Kidney (tissue), 13 donors: ENCODE measurements at regions not wholly inside any gene's neighbourhood (a gene's known extent, or its start where the extent isn't known, plus 50 kb on each side); places are given as distances from the start of the nearest gene placed in this dataset.
A peak's percentile ranks its signal among the peaks of the same experiment; 100 is the strongest.

Source experiments
- DNase-seq, 5 donors: peaks; one replicate each; pipeline ENCODE4 v3.0.0-alpha.2; 2013 to 2020
- FAIRE-seq: peaks from 2 replicates; lab custom pipeline; 2012; peaks lifted over from hg19 to GRCh38; lab: Jason Lieb, UNC
- H3K27ac ChIP-seq, 2 donors: one replicate each; pipeline ENCODE4 v1.7.0; 2013; ENCODE audit warnings: low read depth in 2 of 2, low read length in 2 of 2, inconsistent platforms in 1 of 2
- H3K27me3 ChIP-seq: one replicate; pipeline ENCODE4 v1.7.1; 2013; ENCODE audit warnings: low read length, inconsistent platforms; ENCODE audit not compliant: control insufficient read depth, insufficient read depth
- H3K36me3 ChIP-seq, 3 donors: one replicate each; pipeline versions ENCODE4 v1.7.0 to v1.7.1; 2013; ENCODE audit warnings: low read length in 3 of 3, control low read depth in 1 of 3, inconsistent platforms in 1 of 3; ENCODE audit not compliant: insufficient read depth in 3 of 3, control insufficient read depth in 2 of 3
- H3K4me1 ChIP-seq, 3 donors: one replicate each; pipeline versions ENCODE4 v1.7.0 to v1.7.1; 2013; ENCODE audit warnings: low read length in 3 of 3, inconsistent platforms in 1 of 3, low read depth in 1 of 3; ENCODE audit not compliant: control insufficient read depth in 2 of 3, insufficient read depth in 2 of 3
- H3K4me3 ChIP-seq, 3 donors: one replicate each; pipeline versions ENCODE4 v1.7.0 to v1.8.1; 2013; ENCODE audit warnings: low read length in 3 of 3, control low read depth in 1 of 3, inconsistent platforms in 1 of 3
- H3K9ac ChIP-seq, 3 donors: one replicate each; pipeline versions ENCODE4 v1.7.0 to v1.7.1; 2013; ENCODE audit warnings: low read length in 3 of 3, control low read depth in 1 of 3, inconsistent platforms in 1 of 3
- H3K9me3 ChIP-seq, 3 donors: one replicate each; pipeline versions ENCODE4 v1.7.0 to v1.7.1; 2013; ENCODE audit warnings: low read length in 3 of 3, control low read depth in 1 of 3, inconsistent platforms in 1 of 3; ENCODE audit not compliant: control insufficient read depth in 2 of 3, insufficient read depth in 1 of 3
- intact Hi-C: fragments of 100-400 bp; cut with DNase I; formaldehyde crosslinking; loops from one replicate; pipeline ENCODE4 v1.11.1; 2022
- TF ChIP-seq, protein P1 (sequence below): IDR thresholded peaks from 3 replicates; pipeline ENCODE4 v1.5.1; 2012; ENCODE audit warnings: mild to moderate bottlenecking, moderate library complexity, borderline replicate concordance; ENCODE audit not compliant: insufficient read depth; ENCODE audit errors: extremely low read depth
- donor health status: control.
- donor health status: control.
- donor health status: control.
- donor health status: control.
- donor health status: control.
- donor health status: DM: yes; HTN: yes; CAD: no.
- donor health status: Normal renal cell carcinoma (clear cell type).

DNA sequence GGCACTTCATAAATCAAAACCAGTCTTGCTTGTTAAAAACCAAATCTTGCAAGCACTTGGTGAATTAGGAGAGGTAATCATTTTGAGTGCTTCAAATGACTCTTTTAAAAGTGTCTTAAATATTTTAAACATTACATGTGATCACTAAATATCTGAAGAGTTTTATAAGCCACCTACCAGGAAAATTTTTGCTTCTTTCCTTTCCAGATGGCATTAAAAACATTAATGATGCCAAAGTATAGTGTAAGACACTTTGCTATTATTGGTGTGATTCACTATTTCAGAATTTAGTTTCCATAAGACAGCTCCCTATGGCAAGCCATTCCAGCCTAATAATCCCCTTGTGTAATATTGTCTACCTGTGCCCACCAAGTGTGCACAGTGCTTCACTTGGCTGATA, 548.8 kb upstream of the ADAMTS5 start:
- Histone ChIP-seq H3K4me1 (no peaks in the 10 kb centered on the region), H3K9ac (no peak overlapping the region), H3K9me3 (peaks cover 0 to 4% (median 0%) of the 10 kb centered on the region in 3 donors), H3K4me3 (no peak overlapping the region), H3K27me3 (no peaks in the 10 kb centered on the region), H3K36me3 (no peaks in the 10 kb centered on the region), H3K27ac (no peak overlapping the region)
- FAIRE-seq (no peak), DNase-seq (no peak)
- TF ChIP-seq, protein P1, sequence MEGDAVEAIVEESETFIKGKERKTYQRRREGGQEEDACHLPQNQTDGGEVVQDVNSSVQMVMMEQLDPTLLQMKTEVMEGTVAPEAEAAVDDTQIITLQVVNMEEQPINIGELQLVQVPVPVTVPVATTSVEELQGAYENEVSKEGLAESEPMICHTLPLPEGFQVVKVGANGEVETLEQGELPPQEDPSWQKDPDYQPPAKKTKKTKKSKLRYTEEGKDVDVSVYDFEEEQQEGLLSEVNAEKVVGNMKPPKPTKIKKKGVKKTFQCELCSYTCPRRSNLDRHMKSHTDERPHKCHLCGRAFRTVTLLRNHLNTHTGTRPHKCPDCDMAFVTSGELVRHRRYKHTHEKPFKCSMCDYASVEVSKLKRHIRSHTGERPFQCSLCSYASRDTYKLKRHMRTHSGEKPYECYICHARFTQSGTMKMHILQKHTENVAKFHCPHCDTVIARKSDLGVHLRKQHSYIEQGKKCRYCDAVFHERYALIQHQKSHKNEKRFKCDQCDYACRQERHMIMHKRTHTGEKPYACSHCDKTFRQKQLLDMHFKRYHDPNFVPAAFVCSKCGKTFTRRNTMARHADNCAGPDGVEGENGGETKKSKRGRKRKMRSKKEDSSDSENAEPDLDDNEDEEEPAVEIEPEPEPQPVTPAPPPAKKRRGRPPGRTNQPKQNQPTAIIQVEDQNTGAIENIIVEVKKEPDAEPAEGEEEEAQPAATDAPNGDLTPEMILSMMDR, result no peak
- intact Hi-C loops, result no loop called here

DNA sequence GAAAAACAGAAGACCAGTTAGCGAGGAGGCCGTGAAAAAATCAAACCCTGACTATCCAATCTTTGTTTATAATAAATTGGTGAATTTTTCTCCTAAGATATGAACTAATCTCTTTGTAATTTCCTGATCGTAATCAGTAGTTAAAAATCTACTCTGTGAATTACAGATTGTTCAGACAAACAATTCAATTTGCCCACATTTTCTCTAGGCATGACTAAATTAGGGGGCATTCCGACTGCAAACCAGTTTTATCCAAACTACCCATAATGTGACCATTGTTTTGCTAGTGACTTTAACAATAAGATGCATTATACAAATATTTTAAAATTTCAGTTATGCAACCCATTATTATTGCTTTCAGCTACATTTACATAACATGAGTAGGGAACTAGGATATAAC, 546.9 kb upstream of the ADAMTS5 start:
- TF ChIP-seq, protein P1, result no peak
- Histone ChIP-seq H3K36me3 (no peaks in the 10 kb centered on the region), H3K9ac (no peak overlapping the region), H3K4me1 (no peaks in the 10 kb centered on the region), H3K27me3 (no peaks in the 10 kb centered on the region), H3K9me3 (peaks cover 0 to 4% (median 0%) of the 10 kb centered on the region in 3 donors), H3K4me3 (no peak overlapping the region), H3K27ac (no peak overlapping the region)
- DNase-seq (no peak), FAIRE-seq (no peak)
- intact Hi-C loops, result no loop called here

DNA sequence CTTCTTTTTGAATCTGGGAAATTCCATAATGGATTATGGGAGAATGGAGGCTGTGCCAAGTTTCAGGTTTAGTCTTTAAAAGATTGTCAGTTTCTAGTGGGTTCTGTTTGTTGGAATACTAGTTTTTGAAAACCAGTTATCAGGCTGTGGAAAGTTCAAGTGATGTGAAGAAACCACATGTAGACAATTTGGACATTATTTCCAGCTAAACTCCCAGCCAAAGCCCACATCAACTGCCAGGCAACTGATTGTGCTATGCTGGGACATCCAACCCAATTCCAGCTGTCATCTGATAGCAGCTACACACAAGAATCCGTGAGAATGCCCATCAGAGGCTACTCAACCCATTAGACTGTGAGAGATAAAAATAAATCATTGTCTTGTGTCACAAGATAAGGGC, 546.1 kb upstream of the ADAMTS5 start:
- H3K9ac ChIP-seq, result no peak overlapping the region
- H3K27me3 ChIP-seq, result no peaks in the 10 kb centered on the region
- H3K27ac ChIP-seq, result no peak overlapping the region
- no peak overlapping the region for H3K4me3 ChIP-seq
- H3K36me3 ChIP-seq, result no peaks in the 10 kb centered on the region
- FAIRE-seq (no peak), DNase-seq (peak in 1 of 5 donors; percentile 11)
- no peaks in the 10 kb centered on the region for H3K4me1 ChIP-seq
- peaks cover 0 to 4% (median 0%) of the 10 kb centered on the region in 3 donors for H3K9me3 ChIP-seq
- intact Hi-C loops, result no loop called here
- TF ChIP-seq, protein P1, result no peak

DNA sequence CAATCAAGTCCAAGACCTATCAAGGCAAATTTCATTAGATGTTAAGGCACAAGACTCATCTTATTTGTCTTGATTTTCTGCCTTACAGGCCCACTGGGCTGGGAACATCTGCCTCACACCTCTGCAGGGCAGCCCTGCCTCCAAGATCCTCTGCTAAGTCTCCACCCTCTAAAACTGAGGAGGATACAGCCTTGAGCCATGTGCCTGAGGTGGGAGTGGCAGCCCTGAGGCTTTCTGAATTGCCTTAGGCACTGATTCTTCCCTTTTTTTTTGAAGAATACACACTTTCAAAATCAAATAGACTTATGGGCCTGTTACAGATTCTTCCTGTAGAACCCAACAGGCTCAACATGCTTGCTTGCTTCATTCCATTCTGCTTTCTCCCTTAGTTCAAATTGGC, 544.3 kb upstream of the ADAMTS5 start:
- Histone ChIP-seq H3K9me3 (no peaks in the 10 kb centered on the region), H3K36me3 (no peaks in the 10 kb centered on the region), H3K27me3 (no peaks in the 10 kb centered on the region), H3K4me3 (no peak overlapping the region), H3K27ac (no peak overlapping the region), H3K4me1 (no peaks in the 10 kb centered on the region), H3K9ac (no peak overlapping the region)
- FAIRE-seq, result no peak
- DNase-seq, result no peak
- intact Hi-C loops, result no loop called here
- TF ChIP-seq, protein P1, result no peak
